Esophagus muscularis mucosa (tissue), 4 donors: ENCODE measurements at regions not wholly inside any gene's neighbourhood (a gene's known extent, or its start where the extent isn't known, plus 50 kb on each side); places are given as distances from the start of the nearest gene placed in this dataset.

Experiments
- CTCF ChIP-seq, 3 experiments: fragments of 200-600 bp in 2 of 3; fragments of 450-650 bp in 1 of 3; sonication (generic) in 2 of 3; IDR thresholded peaks; one replicate each; pipeline ENCODE4 v1.5.1; 2017 to 2019; ENCODE audit warnings: antibody characterized with exemption in 3 of 3, mild to moderate bottlenecking in 2 of 3, moderate library complexity in 1 of 3
- EP300 ChIP-seq: sonication (generic); formaldehyde crosslinking; IDR thresholded peaks from one replicate; pipeline ENCODE4 v1.6.1; 2017; ENCODE audit warnings: antibody characterized with exemption
- POLR2AphosphoS5 ChIP-seq, 2 donors: sonication (generic); formaldehyde crosslinking; IDR thresholded peaks; one replicate each; pipeline ENCODE4 v1.6.1; 2017; ENCODE audit warnings: antibody characterized with exemption in 2 of 2

- TF ChIP-seq CTCF (IDR thresholded peaks at IDR 0.05), result no peak
- TF ChIP-seq EP300, result no peak
- no peak for TF ChIP-seq POLR2AphosphoS5 (IDR thresholded peaks at IDR 0.05)
Measured at GRCh38 chr9:7510199-7510598, 289.4 kb downstream of the DMAC1 start.
